Endodermal cell (in vitro differentiated cells): ENCODE measurements at regions not wholly inside any gene's neighbourhood (a gene's known extent, or its start where the extent isn't known, plus 50 kb on each side); places are given as distances from the start of the nearest gene placed in this dataset.

Experiments
- DNase-seq: peaks from one replicate; pipeline ENCODE4 v3.0.0-alpha.2; 2017
- H3K27ac ChIP-seq: 2 replicates; pipeline ENCODE4 v1.5.1; 2013; ENCODE audit warnings: mild to moderate bottlenecking, low read depth, low read length, moderate library complexity
- H3K27me3 ChIP-seq: 2 replicates; pipeline ENCODE4 v1.6.1; 2013; ENCODE audit warnings: mild to moderate bottlenecking, low read length, moderate library complexity; ENCODE audit not compliant: insufficient read depth, control insufficient read depth, poor library complexity, severe bottlenecking
- H3K36me3 ChIP-seq: 2 replicates; pipeline ENCODE4 v1.7.0; 2013; ENCODE audit warnings: mild to moderate bottlenecking, low read length, moderate library complexity; ENCODE audit not compliant: control insufficient read depth, insufficient read depth
- H3K4me1 ChIP-seq: one replicate; pipeline ENCODE4 v1.7.0; 2013; ENCODE audit warnings: low read length; ENCODE audit not compliant: control insufficient read depth, insufficient read depth
- H3K4me3 ChIP-seq: 2 replicates; pipeline ENCODE4 v1.5.1; 2013; ENCODE audit warnings: mild to moderate bottlenecking, low read length, moderate library complexity
- H3K9ac ChIP-seq: 2 replicates; pipeline ENCODE4 v1.6.1; 2013; ENCODE audit warnings: mild to moderate bottlenecking, low read length, moderate library complexity; ENCODE audit not compliant: poor library complexity, severe bottlenecking; ENCODE audit errors: extremely low read depth
- H3K9me3 ChIP-seq: 2 replicates; pipeline ENCODE4 v1.6.1; 2013; ENCODE audit warnings: mild to moderate bottlenecking, low read length, moderate library complexity; ENCODE audit not compliant: control insufficient read depth
- H3K27ac Mint-ChIP-seq: 2 replicates; pipeline ENCODE4 v1.8.0; 2020; ENCODE audit warnings: mixed read lengths
- H3K27me3 Mint-ChIP-seq: 2 replicates; pipeline ENCODE4 v1.8.0; 2021; ENCODE audit warnings: mild to moderate bottlenecking, mixed read lengths; ENCODE audit not compliant: insufficient read depth
- H3K36me3 Mint-ChIP-seq: 2 replicates; pipeline ENCODE4 v1.8.0; 2020; ENCODE audit warnings: low read depth, mixed read lengths
- H3K4me1 Mint-ChIP-seq: 2 replicates; pipeline ENCODE4 v1.8.0; 2020; ENCODE audit warnings: mixed read lengths
- H3K4me3 Mint-ChIP-seq: 2 replicates; pipeline ENCODE4 v1.8.0; 2020; ENCODE audit warnings: mild to moderate bottlenecking, moderate library complexity, mixed read lengths
- H3K9me3 Mint-ChIP-seq: 2 replicates; pipeline ENCODE4 v1.8.0; 2020; ENCODE audit warnings: mild to moderate bottlenecking, mixed read lengths
- CTCF ChIP-seq: fragments of 200-600 bp; sonication (generic); conservative IDR thresholded peaks from 2 replicates; pipeline ENCODE4 v1.5.0; 2021; ENCODE audit warnings: antibody characterized with exemption, mild to moderate bottlenecking
- WGBS, 2 experiments: methylation state at CpG; one replicate each; pipeline versions ENCODE4 v1.1.5 to v1.1.7; 2013; ENCODE audit warnings: missing lambda C conversion rate in 2 of 2, mixed read lengths in 1 of 2; ENCODE audit not compliant: insufficient coverage in 1 of 2, insufficient read length in 1 of 2; 5-methylcytosine and 5-hydroxymethylcytosine counted together

- H3K4me3 Mint-ChIP-seq: no peak overlapping the region
- 93 to 100% methylated on average over 2 of the region's 2 CpGs for WGBS, 2 experiments
- H3K4me1 Mint-ChIP-seq: peaks cover 22% of the 10 kb centered on the region
- peaks cover 5% of the 10 kb centered on the region for H3K27me3 Mint-ChIP-seq
- H3K4me1 ChIP-seq: peaks cover 8% of the 10 kb centered on the region
- TF ChIP-seq CTCF: no peak
- no peaks in the 10 kb centered on the region for H3K36me3 ChIP-seq
- no peak overlapping the region for H3K9ac ChIP-seq
- no peak for DNase-seq
- no peak overlapping the region for H3K27ac Mint-ChIP-seq
- H3K27ac ChIP-seq: no peak overlapping the region
- no peaks in the 10 kb centered on the region for H3K36me3 Mint-ChIP-seq
- no peaks in the 10 kb centered on the region for H3K9me3 Mint-ChIP-seq
- no peaks in the 10 kb centered on the region for H3K27me3 ChIP-seq
- H3K4me3 ChIP-seq: no peak overlapping the region
- no peaks in the 10 kb centered on the region for H3K9me3 ChIP-seq
These were observed 264.9 kb downstream of the ICOS start for GRCh38 chr2:204201507-204201906.

- Histone ChIP-seq H3K36me3 (no peaks in the 10 kb centered on the region), H3K27ac (no peak overlapping the region), H3K4me1 (peaks cover 8% of the 10 kb centered on the region), H3K9ac (no peak overlapping the region), H3K27me3 (no peaks in the 10 kb centered on the region), H3K9me3 (no peaks in the 10 kb centered on the region), H3K4me3 (no peak overlapping the region)
- no peak for TF ChIP-seq CTCF
- 90 to 100% methylated on average over 1 of the region's 1 CpG for WGBS, 2 experiments
- peaks cover 24% of the 10 kb centered on the region for H3K4me1 Mint-ChIP-seq
- no peaks in the 10 kb centered on the region for H3K9me3 Mint-ChIP-seq
- no peak for DNase-seq
- H3K4me3 Mint-ChIP-seq: no peak overlapping the region
- no peak overlapping the region for H3K27ac Mint-ChIP-seq
- peaks cover 8% of the 10 kb centered on the region for H3K27me3 Mint-ChIP-seq
- no peaks in the 10 kb centered on the region for H3K36me3 Mint-ChIP-seq
These were observed 265.7 kb downstream of the ICOS start for GRCh38 chr2:204202253-204202652.

- Mint-ChIP-seq H3K27ac (no peak overlapping the region), H3K4me1 (peaks cover 24% of the 10 kb centered on the region), H3K27me3 (peaks cover 8% of the 10 kb centered on the region), H3K36me3 (no peaks in the 10 kb centered on the region), H3K9me3 (no peaks in the 10 kb centered on the region), H3K4me3 (no peak overlapping the region)
- no peaks in the 10 kb centered on the region for H3K27me3 ChIP-seq
- H3K4me3 ChIP-seq: no peak overlapping the region
- H3K4me1 ChIP-seq: peaks cover 8% of the 10 kb centered on the region
- H3K9me3 ChIP-seq: no peaks in the 10 kb centered on the region
- no peak for TF ChIP-seq CTCF
- H3K36me3 ChIP-seq: no peaks in the 10 kb centered on the region
- H3K9ac ChIP-seq: no peak overlapping the region
- H3K27ac ChIP-seq: no peak overlapping the region
- WGBS, 2 experiments: 86 to 90% methylated on average over 4 of the region's 4 CpGs
- DNase-seq: no peak
These were observed 267.1 kb downstream of the ICOS start for GRCh38 chr2:204203704-204204103.
